Inflammatory macrophage (primary cell): ENCODE measurements at regions not wholly inside any gene's neighbourhood (a gene's known extent, or its start where the extent isn't known, plus 50 kb on each side); places are given as distances from the start of the nearest gene placed in this dataset.

Experiments used
- DNase-seq, 2 donors: peaks; one replicate each; pipeline ENCODE4 v3.0.0-alpha.2; 2020 to 2022

GRCh38 chr3:81043660-81044199 is 717.7 kb downstream of the GBE1 start:
- DNase-seq: no peak

GRCh38 chr3:81043009-81043408 is 718.4 kb downstream of the GBE1 start:
- DNase-seq: no peak

GRCh38 chr3:81041331-81041730 is 720.1 kb downstream of the GBE1 start:
- no peak for DNase-seq

- no peak for DNase-seq
Measured at GRCh38 chr3:81040107-81040506, 721.3 kb downstream of the GBE1 start.

- DNase-seq: no peak
Measured at GRCh38 chr3:81033684-81034083, 727.8 kb downstream of the GBE1 start.

- DNase-seq: no peak
Measured at GRCh38 chr3:81033185-81033584, 728.3 kb downstream of the GBE1 start.

GRCh38 chr3:81029861-81030260 is 731.6 kb downstream of the GBE1 start:
- no peak for DNase-seq

- DNase-seq: no peak
Measured at GRCh38 chr3:81027344-81027743, 734.1 kb downstream of the GBE1 start.

GRCh38 chr3:81024560-81024959 is 736.9 kb downstream of the GBE1 start:
- DNase-seq: no peak

- DNase-seq: no peak
Measured at GRCh38 chr3:81022339-81022738, 739.1 kb downstream of the GBE1 start.

- no peak for DNase-seq
Measured at GRCh38 chr3:81013360-81013759, 748.1 kb downstream of the GBE1 start.

- DNase-seq: no peak
Measured at GRCh38 chr3:81005992-81006391, 755.5 kb downstream of the GBE1 start.

- no peak for DNase-seq
Measured at GRCh38 chr3:81003817-81004216, 757.6 kb downstream of the GBE1 start.

- no peak for DNase-seq
Measured at GRCh38 chr3:81003008-81003645, 758.3 kb downstream of the GBE1 start.

GRCh38 chr3:80999481-80999880 is 762.0 kb downstream of the GBE1 start:
- no peak for DNase-seq

- DNase-seq: no peak
Measured at GRCh38 chr3:80998022-80998421, 763.4 kb downstream of the GBE1 start.

- no peak for DNase-seq
Measured at GRCh38 chr3:80997622-80998021, 763.8 kb downstream of the GBE1 start.

GRCh38 chr3:80994767-80995166 is 766.7 kb downstream of the GBE1 start:
- DNase-seq: no peak

GRCh38 chr3:80994085-80994665 is 767.3 kb downstream of the GBE1 start:
- no peak for DNase-seq

GRCh38 chr3:80993241-80993945 is 768.1 kb downstream of the GBE1 start:
- no peak for DNase-seq

GRCh38 chr3:80983753-80984152 is 777.7 kb downstream of the GBE1 start:
- DNase-seq: no peak

- no peak for DNase-seq
Measured at GRCh38 chr3:80978216-80978969, 783.1 kb downstream of the GBE1 start.

GRCh38 chr3:80970292-80970691 is 791.2 kb downstream of the GBE1 start:
- DNase-seq: no peak
